ENCODE measurements at regions not wholly inside any gene's neighbourhood (a gene's known extent, or its start where the extent isn't known, plus 50 kb on each side); places are given as distances from the start of the nearest gene placed in this dataset.
"Not testable (repeated sequence)": the region's sequence is repeated elsewhere in the genome, so short reads cannot be mapped to it uniquely, and the experiment has no call there.

DNA sequence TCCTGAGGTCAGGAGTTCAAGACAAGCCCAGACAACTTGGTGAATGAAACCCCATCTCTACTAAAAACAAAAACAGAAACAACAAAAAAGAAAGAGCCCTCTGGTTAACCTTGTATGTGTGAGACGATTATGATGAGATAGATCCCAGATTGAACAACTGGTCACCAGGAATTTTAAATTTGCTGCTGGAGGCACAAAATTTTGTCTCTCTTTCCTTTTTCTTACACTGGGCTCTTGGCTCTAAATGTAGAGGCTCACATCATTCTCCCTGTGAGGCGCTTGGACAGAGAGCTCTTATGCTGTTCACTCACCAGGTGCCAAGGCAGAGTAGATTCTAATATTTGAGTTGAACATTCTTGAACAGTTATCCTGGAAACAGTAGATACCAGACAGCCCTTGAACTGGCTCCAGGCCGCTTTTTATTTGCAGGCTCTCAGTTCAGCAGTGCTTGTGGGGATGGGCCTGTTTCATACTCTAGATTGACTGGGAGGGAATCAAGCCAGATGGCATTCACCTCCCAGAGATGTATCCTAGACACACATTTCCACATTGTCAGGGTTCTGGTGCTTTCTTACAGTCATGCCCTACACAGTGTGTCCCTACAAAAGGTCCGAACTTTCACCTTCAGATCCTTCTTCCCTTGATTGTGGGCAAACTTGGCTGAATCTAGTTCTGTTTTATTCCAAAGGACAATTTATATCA is 1159.6 kb downstream of the RPIA start:
- Histone ChIP-seq H4K20me1 (ENCODE audit: insufficient read depth, poor library complexity, severe bottlenecking) (no peaks in the 10 kb centered on the region), H3K4me1 (ENCODE audit: insufficient read depth) (no peaks in the 10 kb centered on the region), H3K36me3 (replicated peaks; ENCODE audit: insufficient read depth, low read depth) (no peaks in the 10 kb centered on the region), H3K27me3 (no peaks in the 10 kb centered on the region), H3K4me2 (no peak overlapping the region), H3K9me3 (ENCODE audit: low read depth) (peaks cover 6% of the 10 kb centered on the region), H2AFZ (no peak overlapping the region), H3K79me2 (no peaks in the 10 kb centered on the region), H3K4me3 (no peak overlapping the region), H3K27ac (no peak overlapping the region), H3K9me2 (replicated peaks; ENCODE audit: insufficient read depth) (no peaks in the 10 kb centered on the region)
- 73% methylated on average over 4 of the region's 4 CpGs for WGBS (ENCODE audit: low lambda C conversion rate, missing lambda C conversion rate)
- no peak for DNase-seq (ENCODE audit: low spot score)
- TF ChIP-seq, protein P1, sequence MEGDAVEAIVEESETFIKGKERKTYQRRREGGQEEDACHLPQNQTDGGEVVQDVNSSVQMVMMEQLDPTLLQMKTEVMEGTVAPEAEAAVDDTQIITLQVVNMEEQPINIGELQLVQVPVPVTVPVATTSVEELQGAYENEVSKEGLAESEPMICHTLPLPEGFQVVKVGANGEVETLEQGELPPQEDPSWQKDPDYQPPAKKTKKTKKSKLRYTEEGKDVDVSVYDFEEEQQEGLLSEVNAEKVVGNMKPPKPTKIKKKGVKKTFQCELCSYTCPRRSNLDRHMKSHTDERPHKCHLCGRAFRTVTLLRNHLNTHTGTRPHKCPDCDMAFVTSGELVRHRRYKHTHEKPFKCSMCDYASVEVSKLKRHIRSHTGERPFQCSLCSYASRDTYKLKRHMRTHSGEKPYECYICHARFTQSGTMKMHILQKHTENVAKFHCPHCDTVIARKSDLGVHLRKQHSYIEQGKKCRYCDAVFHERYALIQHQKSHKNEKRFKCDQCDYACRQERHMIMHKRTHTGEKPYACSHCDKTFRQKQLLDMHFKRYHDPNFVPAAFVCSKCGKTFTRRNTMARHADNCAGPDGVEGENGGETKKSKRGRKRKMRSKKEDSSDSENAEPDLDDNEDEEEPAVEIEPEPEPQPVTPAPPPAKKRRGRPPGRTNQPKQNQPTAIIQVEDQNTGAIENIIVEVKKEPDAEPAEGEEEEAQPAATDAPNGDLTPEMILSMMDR (IDR thresholded peaks at IDR 0.05; ENCODE audit: poor library complexity) = no peak
- TF ChIP-seq EZH2 (IDR thresholded peaks at IDR 0.05; ENCODE audit: borderline replicate concordance) (no peak), EZH2phosphoT487 (IDR thresholded peaks at IDR 0.05; ENCODE audit: low read depth, severe bottlenecking, unreplicated experiment) (no peak)

DNA sequence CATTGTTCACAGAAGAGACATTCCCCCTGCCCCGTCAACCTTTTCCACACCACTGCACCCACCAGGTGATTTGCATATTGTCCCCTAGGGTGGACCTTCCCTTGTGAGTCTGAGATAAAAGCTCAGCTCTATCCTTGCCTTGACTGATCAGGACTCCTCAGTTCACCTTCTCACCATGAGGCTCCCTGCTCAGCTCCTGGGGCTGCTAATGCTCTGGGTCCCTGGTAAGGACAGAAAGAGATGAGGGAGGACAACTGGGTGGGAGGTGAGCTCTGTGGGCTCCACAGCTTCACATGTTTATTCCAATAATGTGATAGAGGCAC is 1160.1 kb downstream of the RPIA start:
- H3K9me3 ChIP-seq (ENCODE audit: low read depth) = peaks cover 6% of the 10 kb centered on the region
- no peaks in the 10 kb centered on the region for H3K36me3 ChIP-seq (replicated peaks; ENCODE audit: insufficient read depth, low read depth)
- no peak overlapping the region for H3K4me3 ChIP-seq
- no peak overlapping the region for H3K4me2 ChIP-seq
- 56% methylated on average over 1 of the region's 1 CpG for WGBS (ENCODE audit: low lambda C conversion rate, missing lambda C conversion rate)
- no peaks in the 10 kb centered on the region for H3K9me2 ChIP-seq (replicated peaks; ENCODE audit: insufficient read depth)
- no peaks in the 10 kb centered on the region for H3K4me1 ChIP-seq (ENCODE audit: insufficient read depth)
- H4K20me1 ChIP-seq (ENCODE audit: insufficient read depth, poor library complexity, severe bottlenecking) = no peaks in the 10 kb centered on the region
- no peaks in the 10 kb centered on the region for H3K27me3 ChIP-seq
- no peak overlapping the region for H2AFZ ChIP-seq
- TF ChIP-seq EZH2phosphoT487 (IDR thresholded peaks at IDR 0.05; ENCODE audit: low read depth, severe bottlenecking, unreplicated experiment) (no peak), EZH2 (IDR thresholded peaks at IDR 0.05; ENCODE audit: borderline replicate concordance) (no peak)
- TF ChIP-seq, protein P1 (IDR thresholded peaks at IDR 0.05; ENCODE audit: poor library complexity) = no peak
- no peak overlapping the region for H3K27ac ChIP-seq
- no peak for DNase-seq (ENCODE audit: low spot score)
- no peaks in the 10 kb centered on the region for H3K79me2 ChIP-seq

DNA sequence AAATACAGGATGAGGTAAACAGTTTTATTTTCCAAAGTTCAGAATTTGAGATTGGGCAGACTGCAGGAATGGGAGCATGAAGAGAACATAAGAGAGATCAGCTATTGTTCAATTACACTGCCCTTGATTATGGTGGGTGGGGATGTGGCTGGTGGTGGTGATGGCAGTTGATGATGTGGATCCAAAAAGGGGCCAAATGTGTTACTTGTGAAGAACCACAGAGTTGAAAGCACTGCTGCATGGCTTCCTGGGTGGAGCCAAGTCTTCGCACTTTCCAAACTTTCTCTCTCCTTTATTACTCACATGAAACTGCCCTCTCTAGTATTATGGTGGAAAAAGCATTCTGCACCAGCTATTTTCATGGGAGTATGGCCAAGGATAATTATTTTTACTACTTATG is 1162.0 kb downstream of the RPIA start:
- not testable (repeated sequence) for H3K79me2 ChIP-seq; H3K27ac ChIP-seq; DNase-seq (ENCODE audit: low spot score); H3K27me3 ChIP-seq; H3K9me2 ChIP-seq (replicated peaks; ENCODE audit: insufficient read depth); H3K4me1 ChIP-seq (ENCODE audit: insufficient read depth); H3K4me3 ChIP-seq; H3K9me3 ChIP-seq (ENCODE audit: low read depth); H4K20me1 ChIP-seq (ENCODE audit: insufficient read depth, poor library complexity, severe bottlenecking); H3K36me3 ChIP-seq (replicated peaks; ENCODE audit: insufficient read depth, low read depth); H3K4me2 ChIP-seq; H2AFZ ChIP-seq
- WGBS (ENCODE audit: low lambda C conversion rate, missing lambda C conversion rate) = no CpG with 5 or more reads among the region's 1 CpG

DNA sequence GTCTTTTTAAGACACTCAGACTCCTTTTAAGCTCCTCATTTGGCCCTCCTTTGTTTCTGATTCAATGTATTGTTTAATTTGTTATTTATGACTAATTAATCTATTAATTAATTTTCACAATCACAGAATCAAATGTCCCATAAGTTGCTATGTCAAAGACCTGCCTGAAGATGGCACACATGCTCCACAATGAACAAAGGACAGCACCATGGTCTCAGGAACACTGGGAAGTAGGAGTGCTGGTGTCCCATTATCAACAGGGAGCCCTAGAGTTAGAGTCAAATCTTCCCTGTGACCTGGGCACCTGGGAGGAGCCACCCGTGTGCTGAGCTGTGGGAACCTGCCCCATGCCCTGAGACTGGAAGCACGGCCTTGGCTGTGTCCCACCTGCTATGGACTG is 1164.3 kb downstream of the RPIA start:
- not testable (repeated sequence) for H3K27ac ChIP-seq; H3K36me3 ChIP-seq (replicated peaks; ENCODE audit: insufficient read depth, low read depth); H3K79me2 ChIP-seq; H3K4me3 ChIP-seq; H3K4me2 ChIP-seq; H4K20me1 ChIP-seq (ENCODE audit: insufficient read depth, poor library complexity, severe bottlenecking); DNase-seq (ENCODE audit: low spot score); H3K27me3 ChIP-seq; H3K4me1 ChIP-seq (ENCODE audit: insufficient read depth); H2AFZ ChIP-seq; H3K9me3 ChIP-seq (ENCODE audit: low read depth); H3K9me2 ChIP-seq (replicated peaks; ENCODE audit: insufficient read depth)
- WGBS (ENCODE audit: low lambda C conversion rate, missing lambda C conversion rate) = 100% methylated on average over 1 of the region's 2 CpGs

DNA sequence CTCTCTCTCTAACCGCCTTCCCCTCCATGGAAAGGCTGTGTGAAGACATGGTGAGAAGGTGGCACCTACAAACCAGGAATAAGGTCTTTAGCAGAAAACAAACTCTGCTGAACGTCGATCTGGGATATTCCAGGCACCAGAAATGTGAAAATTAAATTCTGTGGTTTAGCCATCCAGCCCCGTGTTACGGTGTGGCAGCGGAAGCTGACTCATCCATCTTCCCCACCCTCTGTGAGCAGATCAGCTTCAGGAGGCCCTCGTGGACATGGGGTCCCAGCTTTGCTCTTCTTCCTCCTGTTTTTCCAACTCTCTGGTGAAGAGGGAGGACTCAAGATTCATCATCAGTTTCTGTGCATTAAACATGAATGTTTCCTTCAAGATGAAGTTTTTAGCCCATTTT is 1164.8 kb downstream of the RPIA start:
- H3K27me3 ChIP-seq; H3K9me3 ChIP-seq (ENCODE audit: low read depth); H3K27ac ChIP-seq; DNase-seq (ENCODE audit: low spot score); H3K36me3 ChIP-seq (replicated peaks; ENCODE audit: insufficient read depth, low read depth); H4K20me1 ChIP-seq (ENCODE audit: insufficient read depth, poor library complexity, severe bottlenecking); H3K4me1 ChIP-seq (ENCODE audit: insufficient read depth); H3K4me3 ChIP-seq; H2AFZ ChIP-seq; H3K9me2 ChIP-seq (replicated peaks; ENCODE audit: insufficient read depth); H3K79me2 ChIP-seq; H3K4me2 ChIP-seq: not testable (repeated sequence)
- WGBS (ENCODE audit: low lambda C conversion rate, missing lambda C conversion rate) = 0% methylated on average over 1 of the region's 7 CpGs

DNA sequence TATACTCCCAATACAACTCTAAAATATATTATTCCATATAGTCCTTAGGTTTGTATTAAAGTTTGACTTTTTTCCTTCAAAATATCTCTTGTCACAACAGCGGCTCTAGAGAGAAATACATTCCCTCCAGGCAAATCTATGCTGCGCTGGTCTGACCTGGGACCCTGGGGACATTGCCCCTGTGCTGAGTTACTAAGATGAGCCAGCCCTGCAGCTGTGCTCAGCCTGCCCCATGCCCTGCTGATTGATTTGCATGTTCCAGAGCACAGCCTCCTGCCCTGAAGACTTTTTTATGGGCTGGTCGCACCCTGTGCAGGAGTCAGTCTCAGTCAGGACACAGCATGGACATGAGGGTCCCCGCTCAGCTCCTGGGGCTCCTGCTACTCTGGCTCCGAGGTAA is 1170.7 kb downstream of the RPIA start:
- not testable (repeated sequence) for H3K4me1 ChIP-seq (ENCODE audit: insufficient read depth); H3K27me3 ChIP-seq; DNase-seq (ENCODE audit: low spot score); H4K20me1 ChIP-seq (ENCODE audit: insufficient read depth, poor library complexity, severe bottlenecking); H3K79me2 ChIP-seq; H3K36me3 ChIP-seq (replicated peaks; ENCODE audit: insufficient read depth, low read depth); H3K9me2 ChIP-seq (replicated peaks; ENCODE audit: insufficient read depth); H3K4me3 ChIP-seq; H3K9me3 ChIP-seq (ENCODE audit: low read depth); H3K4me2 ChIP-seq; H2AFZ ChIP-seq; H3K27ac ChIP-seq
- WGBS (ENCODE audit: low lambda C conversion rate, missing lambda C conversion rate) = no CpG with 5 or more reads among the region's 5 CpGs

DNA sequence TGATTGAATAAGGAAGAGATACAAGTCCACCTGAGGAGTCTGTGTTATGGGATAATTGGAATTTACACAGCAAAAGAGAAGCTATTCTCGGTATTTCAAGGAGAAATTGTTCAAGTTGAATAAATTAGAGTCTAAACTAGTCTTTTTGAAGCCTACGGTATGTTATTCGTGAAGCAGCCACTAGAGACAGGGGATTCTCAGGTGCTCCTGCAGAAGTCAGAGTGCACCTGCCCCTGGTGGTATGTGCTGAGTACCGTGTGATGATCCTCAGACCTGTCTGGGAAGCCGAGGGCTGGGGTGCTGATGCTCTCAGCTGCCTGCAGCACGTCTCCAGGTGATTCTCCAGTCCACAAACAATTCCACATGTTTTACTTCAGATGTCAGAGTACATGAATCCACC is 1171.7 kb downstream of the RPIA start:
- not testable (repeated sequence) for H2AFZ ChIP-seq; H3K4me1 ChIP-seq (ENCODE audit: insufficient read depth); H3K79me2 ChIP-seq; H3K9me3 ChIP-seq (ENCODE audit: low read depth); H3K36me3 ChIP-seq (replicated peaks; ENCODE audit: insufficient read depth, low read depth); H4K20me1 ChIP-seq (ENCODE audit: insufficient read depth, poor library complexity, severe bottlenecking); H3K4me3 ChIP-seq; H3K9me2 ChIP-seq (replicated peaks; ENCODE audit: insufficient read depth); H3K27me3 ChIP-seq; H3K27ac ChIP-seq; DNase-seq (ENCODE audit: low spot score); H3K4me2 ChIP-seq
- WGBS (ENCODE audit: low lambda C conversion rate, missing lambda C conversion rate) = no CpG with 5 or more reads among the region's 6 CpGs
